Hematopoietic multipotent progenitor cell treated with erythropoietin and hydrocortisone succinate and interleukin-3 and kit ligand, for 6 days (in vitro differentiated cells): ENCODE measurements at regions not wholly inside any gene's neighbourhood (a gene's known extent, or its start where the extent isn't known, plus 50 kb on each side); places are given as distances from the start of the nearest gene placed in this dataset.
"Not testable (repeated sequence)": the region's sequence is repeated elsewhere in the genome, so short reads cannot be mapped to it uniquely, and the experiment has no call there.

Experiments
- DNase-seq: peaks from one replicate; pipeline ENCODE4 v3.0.0-alpha.2; 2015

DNA sequence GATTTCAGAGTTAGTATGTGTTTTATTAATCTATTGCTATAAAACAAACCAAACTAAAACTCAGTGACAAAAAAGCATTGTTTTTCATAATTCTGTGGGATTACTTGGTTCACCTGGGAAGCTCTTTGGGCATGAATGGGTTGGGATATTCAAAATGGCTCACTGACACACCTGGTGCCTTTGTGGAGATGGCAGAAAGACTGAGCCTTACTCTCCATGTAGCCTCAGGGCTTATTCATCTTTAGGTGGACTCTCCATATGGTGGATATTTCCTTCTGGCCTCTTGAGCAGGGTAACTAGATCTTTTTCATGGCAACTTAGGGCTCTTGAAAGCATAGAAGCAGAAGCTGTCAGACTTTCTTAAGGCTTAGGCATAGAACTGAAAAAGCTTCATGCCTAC lies 1102.8 kb upstream of the SEL1L start:
- DNase-seq, result no peak

DNA sequence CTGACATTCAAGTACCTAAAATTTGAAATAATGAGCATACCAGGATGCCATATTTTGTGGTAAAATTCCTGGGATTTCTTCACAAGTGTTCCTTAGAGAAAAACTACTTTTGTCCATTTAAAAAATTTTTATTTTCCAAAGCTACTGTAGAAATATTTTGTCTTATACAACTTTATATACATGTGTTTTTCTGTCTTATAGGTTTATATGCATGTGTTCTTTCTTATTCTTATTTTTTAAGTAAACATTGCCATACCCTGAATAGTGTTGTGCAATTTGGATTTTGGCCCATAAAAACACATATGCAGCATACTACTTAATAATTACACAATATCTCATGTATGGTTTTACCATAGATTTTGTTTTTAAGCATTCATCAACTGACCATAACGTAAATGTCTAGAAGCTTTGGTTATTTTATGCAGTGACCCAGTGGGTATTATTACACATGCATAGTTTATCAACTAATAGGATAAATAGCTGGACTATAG lies 1107.4 kb upstream of the SEL1L start:
- DNase-seq, result no peak

GRCh38 chr14:82642425-82642824 lies 1108.8 kb upstream of the SEL1L start:
- DNase-seq, result peak; percentile 22

GRCh38 chr14:82647088-82647810 lies 1113.6 kb upstream of the SEL1L start:
- DNase-seq, result no peak

- DNase-seq, result no peak
These were observed 1122.1 kb upstream of the SEL1L start for GRCh38 chr14:82655770-82656169.

DNA sequence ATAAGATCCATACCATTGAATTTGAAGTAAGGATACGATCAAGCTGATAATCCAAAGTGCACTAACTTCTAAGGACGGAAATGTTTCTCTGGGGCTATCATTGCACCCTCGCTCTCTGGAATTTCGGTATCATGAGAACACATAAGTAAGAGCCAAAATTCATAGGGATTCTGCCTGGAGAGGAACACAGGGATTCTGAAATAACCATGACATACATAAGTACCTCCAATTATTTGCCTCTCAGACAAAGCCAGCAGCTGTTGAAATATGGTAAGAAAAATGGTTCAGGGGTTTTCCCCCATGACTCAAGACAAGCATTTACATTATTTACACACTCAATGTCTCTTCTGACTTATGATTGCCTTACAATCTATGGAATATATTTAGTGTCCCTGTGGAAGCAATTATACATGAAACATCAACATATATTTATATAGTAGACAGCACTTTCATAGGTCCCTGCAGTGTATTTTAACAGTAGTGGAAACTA lies 1123.6 kb upstream of the SEL1L start:
- no peak for DNase-seq

- DNase-seq, result no peak
These were observed 1127.6 kb upstream of the SEL1L start for GRCh38 chr14:82661258-82661657.

- DNase-seq, result no peak
These were observed 1133.4 kb upstream of the SEL1L start for GRCh38 chr14:82667006-82667405.

DNA sequence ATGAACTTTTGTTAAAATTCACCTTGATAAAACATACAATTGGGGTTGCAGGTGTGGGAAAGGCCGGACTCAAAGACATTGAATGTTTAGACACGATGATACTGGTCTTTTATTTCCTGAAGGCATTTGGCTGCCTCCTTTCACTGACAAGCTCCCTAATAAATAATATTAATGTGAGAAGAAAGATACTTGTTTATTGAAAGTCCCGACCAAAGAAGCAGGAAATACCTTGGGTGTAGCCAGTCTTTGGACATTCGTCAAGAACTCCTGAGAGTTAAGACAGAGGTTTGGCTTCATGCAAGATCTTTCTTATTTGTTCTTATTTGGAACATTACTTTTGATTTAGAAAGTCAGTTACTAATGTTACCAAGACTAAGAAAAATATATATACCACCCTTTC lies 1133.8 kb upstream of the SEL1L start:
- no peak for DNase-seq

DNA sequence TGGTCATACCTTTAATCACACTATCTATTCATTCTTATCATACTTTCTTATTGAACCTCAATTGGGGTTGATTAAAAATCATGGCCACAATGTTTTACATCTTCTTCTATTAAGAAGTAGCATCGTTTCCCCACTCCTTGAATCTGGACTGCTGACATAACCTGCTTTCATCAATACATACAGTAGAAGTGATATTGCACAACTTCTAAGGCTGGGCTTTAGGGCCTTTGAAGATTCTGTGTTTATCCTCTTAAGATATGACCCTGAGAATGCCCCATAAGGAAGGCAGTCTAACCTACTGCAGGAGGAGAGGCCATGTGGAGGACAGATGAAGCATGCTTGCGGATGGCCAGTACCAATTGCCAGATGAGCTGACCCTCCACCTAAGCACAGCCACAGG lies 1142.8 kb upstream of the SEL1L start:
- DNase-seq, result no peak

DNA sequence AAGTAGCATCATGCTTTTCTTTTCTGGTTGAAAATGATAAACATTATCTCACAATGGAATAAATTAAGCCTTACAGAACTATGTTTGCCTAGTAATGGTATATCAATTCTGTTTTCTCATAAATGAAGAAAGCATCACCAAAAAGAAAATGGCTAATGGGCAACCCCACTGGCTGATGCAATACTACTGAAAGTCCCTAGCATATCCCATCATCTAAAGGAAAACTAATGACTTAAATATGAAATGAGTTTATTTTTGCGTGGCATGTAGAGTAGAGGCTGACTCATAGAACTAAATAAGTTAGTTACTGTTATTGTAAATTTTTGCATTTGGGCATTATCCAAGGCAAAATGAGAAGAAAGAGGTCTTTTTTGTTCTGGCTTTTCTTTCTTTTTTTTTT lies 1156.3 kb upstream of the SEL1L start:
- DNase-seq, result no peak

GRCh38 chr14:82691191-82691590 lies 1157.5 kb upstream of the SEL1L start:
- DNase-seq, result not testable (repeated sequence)

- no peak for DNase-seq
These were observed 1161.2 kb upstream of the SEL1L start for GRCh38 chr14:82694820-82695219.

GRCh38 chr14:82704218-82704617 lies 1170.6 kb upstream of the SEL1L start:
- no peak for DNase-seq

- DNase-seq, result peak; percentile 77
These were observed 1176.7 kb upstream of the SEL1L start for GRCh38 chr14:82710267-82710841.

- no peak for DNase-seq
These were observed 1186.0 kb upstream of the SEL1L start for GRCh38 chr14:82719617-82720016.

DNA sequence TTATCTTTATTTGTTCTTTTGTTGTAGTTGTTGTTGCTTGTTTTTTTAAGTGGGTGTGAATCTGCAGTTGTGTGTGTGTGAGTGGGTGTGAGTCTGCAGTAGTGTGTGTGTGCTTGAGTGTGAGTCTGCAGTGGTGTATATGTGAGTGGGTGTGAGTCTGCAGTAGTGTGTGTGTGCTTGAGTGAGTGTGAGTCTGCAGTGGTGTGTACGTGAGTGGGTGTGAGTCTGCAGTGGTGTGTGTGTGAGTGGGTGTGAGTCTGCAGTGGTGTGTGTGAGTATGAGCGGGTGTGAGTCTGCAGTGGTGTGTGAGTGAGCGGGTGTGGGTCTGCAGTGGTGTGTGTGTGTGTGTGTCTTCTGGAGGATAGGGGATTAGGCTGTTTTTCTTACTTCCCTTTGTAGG lies 1186.8 kb upstream of the SEL1L start:
- no peak for DNase-seq

GRCh38 chr14:82720946-82721345 lies 1187.3 kb upstream of the SEL1L start:
- no peak for DNase-seq

DNA sequence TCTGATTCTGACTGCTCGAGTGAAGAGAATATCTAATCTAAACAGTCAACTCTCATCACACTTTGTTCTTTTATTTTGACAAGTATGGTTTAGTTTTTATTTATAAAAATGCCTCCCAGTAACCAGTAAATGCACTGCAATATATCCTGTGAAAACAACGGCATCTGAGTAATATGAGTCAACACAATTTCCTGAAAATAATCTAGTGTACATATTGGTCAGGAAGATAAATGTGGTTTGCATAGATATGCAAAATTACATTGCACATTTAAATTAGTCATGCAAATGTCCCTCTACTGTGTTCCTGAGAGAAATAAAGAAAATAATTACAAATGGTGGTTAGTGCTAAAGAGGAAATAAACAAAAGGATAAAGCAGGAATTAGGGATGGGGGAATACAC lies 1190.7 kb upstream of the SEL1L start:
- DNase-seq, result no peak

DNA sequence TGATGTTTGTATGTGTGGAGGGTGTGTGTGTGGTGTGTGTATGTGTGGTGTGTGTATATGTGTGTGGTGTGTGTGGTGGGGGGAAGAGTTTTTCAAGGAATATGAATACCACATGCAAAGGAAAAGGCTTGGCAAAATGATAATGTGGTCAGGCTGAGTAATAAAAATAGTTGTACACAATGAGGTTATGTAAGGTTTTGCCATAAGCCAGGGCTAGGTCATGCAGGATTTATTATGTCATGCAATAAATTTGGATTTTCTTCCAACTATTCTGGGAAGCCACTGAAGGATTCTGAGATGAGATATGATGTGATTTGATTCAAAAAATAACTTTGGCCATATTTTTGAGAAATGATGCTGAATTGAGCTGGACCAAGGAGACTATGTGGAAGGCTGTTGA lies 1191.6 kb upstream of the SEL1L start:
- DNase-seq, result no peak

DNA sequence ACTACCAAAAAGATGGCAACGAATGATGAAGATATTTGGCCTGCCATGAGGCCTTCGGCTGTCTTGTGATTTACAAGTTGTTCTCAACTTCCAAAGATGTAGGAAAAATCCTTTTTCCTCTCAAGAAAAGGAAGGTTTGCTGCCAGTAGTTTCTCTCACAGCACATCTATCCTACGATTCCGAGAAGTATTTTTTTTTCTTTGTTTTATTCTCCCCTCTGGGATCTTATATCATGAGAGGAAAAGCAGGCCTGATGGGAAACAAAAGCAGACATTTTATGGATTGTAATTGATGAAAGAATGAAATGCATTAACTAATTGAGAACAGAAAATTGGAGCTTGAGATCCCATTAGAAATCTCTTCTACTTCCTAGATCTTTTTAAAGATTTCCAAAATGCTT lies 1197.9 kb upstream of the SEL1L start:
- no peak for DNase-seq

GRCh38 chr14:82740547-82740946 lies 1206.9 kb upstream of the SEL1L start:
- DNase-seq, result no peak

- no peak for DNase-seq
These were observed 1221.8 kb upstream of the SEL1L start for GRCh38 chr14:82755476-82755875.

- no peak for DNase-seq
These were observed 1222.3 kb upstream of the SEL1L start for GRCh38 chr14:82755923-82756322.

GRCh38 chr14:82757776-82758175 lies 1224.1 kb upstream of the SEL1L start:
- DNase-seq, result no peak
